ENCODE measurements at regions not wholly inside any gene's neighbourhood (a gene's known extent, or its start where the extent isn't known, plus 50 kb on each side); places are given as distances from the start of the nearest gene placed in this dataset.

GRCh38 chr7:119177863-119178262, 953.4 kb downstream of the ANKRD7 start:
- no peak for TF ChIP-seq CTCF (IDR thresholded peaks at IDR 0.05; ENCODE audit: unreplicated experiment)
- Mint-ChIP-seq H3K4me3 (ENCODE audit: low read depth) (no peak overlapping the region), H3K27ac (no peak overlapping the region), H3K4me1 (ENCODE audit: low read depth) (peaks cover 1% of the 10 kb centered on the region), H3K36me3 (ENCODE audit: insufficient read depth) (no peaks in the 10 kb centered on the region), H3K9me3 (ENCODE audit: low read depth) (peaks cover 4% of the 10 kb centered on the region), H3K27me3 (no peaks in the 10 kb centered on the region)
- no peak for DNase-seq (ENCODE audit: low spot score, unreplicated experiment)

- Mint-ChIP-seq H3K27ac (no peak overlapping the region), H3K4me3 (ENCODE audit: low read depth) (no peak overlapping the region), H3K27me3 (no peaks in the 10 kb centered on the region), H3K4me1 (ENCODE audit: low read depth) (no peaks in the 10 kb centered on the region), H3K9me3 (ENCODE audit: low read depth) (peaks cover 18% of the 10 kb centered on the region), H3K36me3 (ENCODE audit: insufficient read depth) (no peaks in the 10 kb centered on the region)
- no peak for DNase-seq (ENCODE audit: low spot score, unreplicated experiment)
- TF ChIP-seq CTCF (IDR thresholded peaks at IDR 0.05; ENCODE audit: unreplicated experiment) = no peak
Measured at GRCh38 chr7:119184124-119184788, 959.8 kb downstream of the ANKRD7 start.

GRCh38 chr7:119196183-119196582, 971.7 kb downstream of the ANKRD7 start:
- TF ChIP-seq CTCF (IDR thresholded peaks at IDR 0.05; ENCODE audit: unreplicated experiment) = no peak
- no peaks in the 10 kb centered on the region for H3K36me3 Mint-ChIP-seq (ENCODE audit: insufficient read depth)
- peaks cover 10% of the 10 kb centered on the region for H3K4me1 Mint-ChIP-seq (ENCODE audit: low read depth)
- H3K27me3 Mint-ChIP-seq = no peaks in the 10 kb centered on the region
- no peaks in the 10 kb centered on the region for H3K9me3 Mint-ChIP-seq (ENCODE audit: low read depth)
- no peak for DNase-seq (ENCODE audit: low spot score, unreplicated experiment)
- H3K27ac Mint-ChIP-seq = no peak overlapping the region
- H3K4me3 Mint-ChIP-seq (ENCODE audit: low read depth) = no peak overlapping the region

- peaks cover 10% of the 10 kb centered on the region for H3K4me1 Mint-ChIP-seq (ENCODE audit: low read depth)
- H3K27me3 Mint-ChIP-seq = no peaks in the 10 kb centered on the region
- H3K36me3 Mint-ChIP-seq (ENCODE audit: insufficient read depth) = no peaks in the 10 kb centered on the region
- no peak overlapping the region for H3K27ac Mint-ChIP-seq
- H3K9me3 Mint-ChIP-seq (ENCODE audit: low read depth) = no peaks in the 10 kb centered on the region
- TF ChIP-seq CTCF (IDR thresholded peaks at IDR 0.05; ENCODE audit: unreplicated experiment) = no peak
- no peak overlapping the region for H3K4me3 Mint-ChIP-seq (ENCODE audit: low read depth)
- no peak for DNase-seq (ENCODE audit: low spot score, unreplicated experiment)
Measured at GRCh38 chr7:119197172-119197876, 972.8 kb downstream of the ANKRD7 start.

GRCh38 chr7:119197877-119198527, 973.5 kb downstream of the ANKRD7 start:
- H3K9me3 Mint-ChIP-seq (ENCODE audit: low read depth) = no peaks in the 10 kb centered on the region
- H3K36me3 Mint-ChIP-seq (ENCODE audit: insufficient read depth) = no peaks in the 10 kb centered on the region
- no peak overlapping the region for H3K27ac Mint-ChIP-seq
- TF ChIP-seq CTCF (IDR thresholded peaks at IDR 0.05; ENCODE audit: unreplicated experiment) = peak; percentile 74
- DNase-seq (ENCODE audit: low spot score, unreplicated experiment) = no peak
- H3K27me3 Mint-ChIP-seq = no peaks in the 10 kb centered on the region
- H3K4me1 Mint-ChIP-seq (ENCODE audit: low read depth) = peaks cover 10% of the 10 kb centered on the region
- H3K4me3 Mint-ChIP-seq (ENCODE audit: low read depth) = no peak overlapping the region
